ENCODE measurements at regions not wholly inside any gene's neighbourhood (a gene's known extent, or its start where the extent isn't known, plus 50 kb on each side); places are given as distances from the start of the nearest gene placed in this dataset.

DNA sequence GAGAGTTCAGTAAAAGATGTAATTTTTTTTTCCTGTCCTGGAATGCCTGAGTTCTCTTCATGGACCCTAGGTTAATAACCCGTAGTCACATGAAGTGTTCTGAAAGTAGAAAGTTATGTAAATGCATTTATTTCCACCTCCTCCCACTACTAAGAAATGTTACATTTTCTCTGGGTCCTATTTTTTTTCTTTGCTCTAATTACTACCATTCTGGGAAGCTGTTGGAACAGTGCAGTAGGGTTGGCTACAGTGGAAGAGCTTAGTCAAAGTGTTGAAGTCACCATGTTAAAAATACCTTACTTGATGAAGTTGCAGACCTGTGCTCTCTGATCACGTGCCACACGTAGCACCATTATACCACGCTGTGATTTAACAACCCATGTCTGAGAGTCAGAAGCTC is 153.8 kb upstream of the TSC22D2 start:
- TF ChIP-seq, protein P1, sequence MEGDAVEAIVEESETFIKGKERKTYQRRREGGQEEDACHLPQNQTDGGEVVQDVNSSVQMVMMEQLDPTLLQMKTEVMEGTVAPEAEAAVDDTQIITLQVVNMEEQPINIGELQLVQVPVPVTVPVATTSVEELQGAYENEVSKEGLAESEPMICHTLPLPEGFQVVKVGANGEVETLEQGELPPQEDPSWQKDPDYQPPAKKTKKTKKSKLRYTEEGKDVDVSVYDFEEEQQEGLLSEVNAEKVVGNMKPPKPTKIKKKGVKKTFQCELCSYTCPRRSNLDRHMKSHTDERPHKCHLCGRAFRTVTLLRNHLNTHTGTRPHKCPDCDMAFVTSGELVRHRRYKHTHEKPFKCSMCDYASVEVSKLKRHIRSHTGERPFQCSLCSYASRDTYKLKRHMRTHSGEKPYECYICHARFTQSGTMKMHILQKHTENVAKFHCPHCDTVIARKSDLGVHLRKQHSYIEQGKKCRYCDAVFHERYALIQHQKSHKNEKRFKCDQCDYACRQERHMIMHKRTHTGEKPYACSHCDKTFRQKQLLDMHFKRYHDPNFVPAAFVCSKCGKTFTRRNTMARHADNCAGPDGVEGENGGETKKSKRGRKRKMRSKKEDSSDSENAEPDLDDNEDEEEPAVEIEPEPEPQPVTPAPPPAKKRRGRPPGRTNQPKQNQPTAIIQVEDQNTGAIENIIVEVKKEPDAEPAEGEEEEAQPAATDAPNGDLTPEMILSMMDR (IDR thresholded peaks at IDR 0.05; ENCODE audit: control extremely low read depth, extremely low read depth, low read depth, missing control alignments), result no peak
- ChIA-PET POLR2A (no interaction called here), CTCF (interaction anchor here (1.4 kb wide), 1 partner anchor 12 kb away, joined by 4 read pairs; no protein-coding TSS in a partner anchor)
- DNase-seq (ENCODE audit: extremely low spot score), result no peak

DNA sequence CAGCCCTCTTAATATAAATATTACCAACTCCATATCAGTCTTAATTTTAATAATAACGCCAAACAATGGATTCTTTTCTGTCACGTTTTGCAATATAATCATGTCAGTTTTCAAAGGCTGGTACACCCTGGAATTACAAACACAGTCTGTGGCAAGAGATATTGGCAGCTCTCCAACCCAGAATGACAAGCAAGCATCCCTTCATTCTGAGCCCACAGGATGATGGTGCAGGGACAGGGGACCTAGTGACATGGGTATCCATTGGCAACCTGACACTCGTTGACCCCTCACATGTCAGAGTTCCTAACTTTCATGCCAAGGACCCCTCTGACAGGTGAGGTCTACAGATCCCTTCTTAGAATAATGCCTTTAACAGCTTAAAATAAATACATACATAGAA is 154.5 kb upstream of the TSC22D2 start:
- CTCF ChIA-PET, result interaction anchor here (1.4 kb wide), 1 partner anchor 12 kb away, joined by 4 read pairs; no protein-coding TSS in a partner anchor
- TF ChIP-seq, protein P1 (IDR thresholded peaks at IDR 0.05; ENCODE audit: control extremely low read depth, extremely low read depth, low read depth, missing control alignments), result no peak
- POLR2A ChIA-PET, result no interaction called here
- DNase-seq (ENCODE audit: extremely low spot score), result no peak

DNA sequence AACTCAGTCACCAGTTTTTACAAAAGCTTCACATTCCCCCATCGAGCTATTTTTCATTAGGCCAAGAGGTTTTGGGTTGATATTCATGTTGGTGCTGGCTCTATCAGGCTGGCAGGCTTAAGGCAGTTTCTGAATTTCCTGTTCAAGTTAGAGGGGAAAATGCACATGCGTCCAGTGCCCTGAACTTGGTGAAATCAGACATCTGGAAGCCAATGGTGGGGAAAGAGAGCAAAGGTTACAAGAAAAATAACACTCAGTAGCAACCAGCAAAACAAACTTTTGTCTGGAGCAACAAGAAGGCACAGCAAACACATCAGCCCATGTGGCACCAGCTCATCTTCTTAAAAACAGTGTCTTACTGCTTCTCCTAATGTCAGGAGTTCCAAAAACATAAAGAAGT is 155.6 kb upstream of the TSC22D2 start:
- ChIA-PET CTCF (interaction anchor here (0.6 kb wide), 1 partner anchor 449 kb away, joined by 3 read pairs; no protein-coding TSS in a partner anchor), POLR2A (no interaction called here)
- TF ChIP-seq, protein P1 (IDR thresholded peaks at IDR 0.05; ENCODE audit: control extremely low read depth, extremely low read depth, low read depth, missing control alignments), result no peak
- DNase-seq (ENCODE audit: extremely low spot score), result no peak

DNA sequence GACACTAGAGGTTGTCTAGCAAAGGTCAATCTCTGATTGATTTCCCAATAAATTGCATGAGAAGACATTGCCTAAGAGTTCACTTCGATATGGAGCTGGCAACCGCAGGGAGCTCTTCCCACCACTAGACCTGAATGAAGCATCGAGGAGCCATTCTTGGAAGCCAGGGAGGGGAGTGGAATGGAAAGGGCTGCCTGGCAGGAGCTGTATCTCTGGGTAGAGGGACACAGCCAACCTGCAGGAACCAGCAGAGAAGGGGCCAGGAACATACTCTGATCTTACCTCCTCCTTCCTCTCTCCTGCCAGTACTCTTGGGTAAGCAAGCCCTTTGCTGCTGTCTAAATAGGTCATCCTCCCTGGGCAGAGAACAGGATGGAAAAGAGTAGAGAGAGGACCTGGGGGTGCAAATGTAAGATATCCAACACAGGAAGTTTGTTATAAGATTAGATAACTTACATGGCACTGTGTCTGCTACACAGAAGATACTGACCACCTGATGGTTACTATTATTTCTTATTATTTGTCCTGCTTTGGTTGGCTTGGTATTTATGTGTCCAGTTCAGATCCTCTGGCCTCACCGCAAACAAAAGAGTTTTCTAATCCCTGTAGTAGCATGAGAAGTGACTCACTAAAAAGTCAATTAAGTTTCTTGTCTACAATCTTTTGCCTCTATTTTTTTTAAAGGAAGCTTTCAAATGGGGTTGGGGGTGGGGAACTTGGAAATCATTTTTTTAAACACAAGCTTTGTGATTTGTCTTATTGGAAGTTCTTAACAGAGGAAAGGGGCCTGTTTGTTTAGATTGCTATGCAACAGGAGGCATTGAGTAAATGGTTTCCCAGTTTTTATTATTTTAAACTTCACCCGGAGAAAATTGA is 156.7 kb upstream of the TSC22D2 start:
- no peak for DNase-seq (ENCODE audit: extremely low spot score)
- TF ChIP-seq, protein P1 (IDR thresholded peaks at IDR 0.05; ENCODE audit: control extremely low read depth, extremely low read depth, low read depth, missing control alignments), result no peak
- ChIA-PET CTCF (interaction anchor here (1.1 to 1.6 kb wide), 3 partner anchors 9 to 157 kb away, joined by 3 to 7 read pairs (median 3); partner anchors contain the start of gene TSC22D2), POLR2A (interaction anchor here (0.7 kb wide), 1 partner anchor 90 kb away, joined by 3 read pairs; no protein-coding TSS in a partner anchor)

DNA sequence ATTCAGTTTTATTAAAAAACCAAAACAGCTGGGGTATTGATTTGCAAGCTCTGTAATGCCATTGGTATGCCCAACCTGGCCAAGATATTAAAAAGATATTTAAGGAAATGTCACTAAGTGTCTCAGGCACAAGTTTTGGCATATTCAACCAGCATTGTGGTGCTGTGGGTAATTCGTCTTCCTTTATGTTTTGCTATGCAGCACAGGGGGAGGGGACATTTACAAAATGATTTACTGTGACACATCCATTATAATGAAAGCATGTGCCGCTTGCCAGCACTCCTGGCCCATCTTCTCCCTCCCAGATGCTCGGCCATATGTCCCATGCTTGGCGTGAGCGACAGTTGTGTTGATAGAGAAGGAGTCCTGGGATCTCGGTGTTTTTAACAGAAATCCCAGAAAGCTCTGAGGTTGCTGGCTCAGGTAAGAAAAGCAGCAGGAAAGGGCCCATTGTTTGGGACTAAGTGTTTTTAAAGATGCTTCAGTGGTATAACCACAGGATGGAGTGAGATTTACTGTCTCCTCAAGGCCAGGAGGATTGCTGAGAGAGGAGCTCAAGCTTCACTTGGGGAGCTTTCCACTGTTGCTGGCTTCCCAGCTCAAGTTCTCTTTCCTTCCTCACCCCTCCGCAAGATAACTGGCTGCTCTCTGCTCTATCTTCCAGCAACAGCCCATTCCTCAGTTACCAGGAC is 158.2 kb upstream of the TSC22D2 start:
- CTCF ChIA-PET, result interaction anchor here (0.7 to 1.6 kb wide), 6 partner anchors 8 to 65 kb away, joined by 3 to 7 read pairs (median 3); no protein-coding TSS in a partner anchor
- no peak for DNase-seq (ENCODE audit: extremely low spot score)
- TF ChIP-seq, protein P1 (IDR thresholded peaks at IDR 0.05; ENCODE audit: control extremely low read depth, extremely low read depth, low read depth, missing control alignments), result no peak
- POLR2A ChIA-PET, result no interaction called here

DNA sequence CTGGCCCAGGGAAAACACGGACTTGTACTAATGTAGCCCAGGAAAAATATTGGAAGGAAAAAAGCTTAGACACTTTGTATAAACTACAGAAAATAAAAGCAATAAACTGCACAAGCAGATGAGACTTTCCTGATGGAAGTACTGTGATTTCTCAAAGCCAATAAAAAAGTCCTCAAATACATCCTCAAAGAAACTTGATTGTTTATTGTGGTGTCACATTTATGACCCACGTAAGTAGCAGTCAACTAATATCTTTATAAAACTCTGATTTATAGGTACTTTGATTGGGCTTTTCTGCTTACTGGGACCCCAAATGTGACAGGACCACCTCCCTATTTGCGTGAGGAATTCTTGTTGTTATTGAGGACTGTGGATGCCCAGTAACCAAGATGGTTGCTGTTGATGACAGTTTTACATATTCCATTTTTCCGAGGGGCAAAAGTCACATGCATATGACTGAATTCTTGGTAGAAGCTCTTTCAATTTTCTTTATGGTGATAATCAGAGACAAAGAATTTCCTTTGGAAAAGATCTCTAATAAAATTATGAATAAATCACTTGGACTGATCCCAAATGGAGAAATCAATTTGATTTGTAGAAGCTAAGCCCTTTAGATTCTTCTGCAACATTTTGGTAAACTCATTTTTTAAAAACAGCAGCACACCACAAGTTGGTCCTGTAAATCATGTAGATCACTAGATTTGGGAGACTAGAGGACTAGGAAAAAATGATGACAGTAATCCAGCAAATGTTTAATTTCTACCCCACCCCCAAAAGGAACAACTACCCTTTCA is 159.0 kb upstream of the TSC22D2 start:
- no peak for DNase-seq (ENCODE audit: extremely low spot score)
- ChIA-PET POLR2A (no interaction called here), CTCF (interaction anchor here (0.9 to 1.5 kb wide), 3 partner anchors 14 to 66 kb away, joined by 3 to 4 read pairs (median 3); no protein-coding TSS in a partner anchor)
- TF ChIP-seq, protein P1 (IDR thresholded peaks at IDR 0.05; ENCODE audit: control extremely low read depth, extremely low read depth, low read depth, missing control alignments), result no peak
